DMS 273 (cell line): ENCODE measurements at regions not wholly inside any gene's neighbourhood (a gene's known extent, or its start where the extent isn't known, plus 50 kb on each side); places are given as distances from the start of the nearest gene placed in this dataset.

ENCODE experiments used
- DNase-seq: peaks from one replicate; lab custom pipeline; 2025; ENCODE audit not compliant: unreplicated experiment; lab: John Stamatoyannopoulos, UW

- no peak for DNase-seq
Measured at GRCh38 chr14:51780741-51781140, 79.7 kb upstream of the GNG2 start.

GRCh38 chr14:51781381-51781780 lies 79.0 kb upstream of the GNG2 start:
- no peak for DNase-seq

- DNase-seq = no peak
Measured at GRCh38 chr14:51782435-51782834, 78.0 kb upstream of the GNG2 start.

GRCh38 chr14:51783765-51784164 lies 76.6 kb upstream of the GNG2 start:
- no peak for DNase-seq

GRCh38 chr14:51784466-51784865 lies 75.9 kb upstream of the GNG2 start:
- DNase-seq = no peak

GRCh38 chr14:51786227-51786626 lies 74.2 kb upstream of the GNG2 start:
- DNase-seq = no peak

GRCh38 chr14:51787352-51787751 lies 73.1 kb upstream of the GNG2 start:
- DNase-seq = no peak

GRCh38 chr14:51789114-51789513 lies 71.3 kb upstream of the GNG2 start:
- DNase-seq = no peak

GRCh38 chr14:51789596-51789995 lies 70.8 kb upstream of the GNG2 start:
- no peak for DNase-seq

- no peak for DNase-seq
Measured at GRCh38 chr14:51792809-51793208, 67.6 kb upstream of the GNG2 start.

GRCh38 chr14:51805541-51805940 lies 54.9 kb upstream of the GNG2 start:
- DNase-seq = peak; percentile 36

- DNase-seq = peak; percentile 31
Measured at GRCh38 chr14:51806026-51807023, 54.1 kb upstream of the GNG2 start.

GRCh38 chr14:51807356-51807755 lies 53.1 kb upstream of the GNG2 start:
- DNase-seq = no peak
